ENCODE measurements at regions not wholly inside any gene's neighbourhood (a gene's known extent, or its start where the extent isn't known, plus 50 kb on each side); places are given as distances from the start of the nearest gene placed in this dataset.

DNA sequence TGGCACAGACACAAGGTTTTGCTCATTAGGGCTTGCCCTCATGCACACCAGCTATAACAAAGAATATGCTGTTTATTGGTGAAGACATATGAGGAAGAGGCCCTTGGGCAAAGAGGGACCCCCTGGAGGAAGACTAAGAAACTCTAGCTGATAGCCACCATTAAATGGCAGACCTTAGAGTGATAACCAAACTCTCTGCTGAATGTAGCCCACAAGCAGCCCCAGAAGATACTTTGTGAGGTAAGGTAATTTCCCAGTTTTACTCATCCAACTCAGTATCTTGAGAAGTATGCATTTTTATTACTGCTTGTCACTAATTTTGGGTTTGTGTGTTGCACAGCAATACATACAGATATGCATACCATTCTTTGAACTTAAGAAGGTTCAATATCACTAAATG lies 563.3 kb downstream of the DOK5 start:
- no peak overlapping the region for H4K5ac ChIP-seq (ENCODE audit: insufficient read length, low read depth, low read length)
- H3K56ac ChIP-seq (ENCODE audit: insufficient read length, low read depth, low read length), result no peak overlapping the region
- H3K4ac ChIP-seq (ENCODE audit: low read depth, low read length), result no peak overlapping the region
- no peak overlapping the region for H4K8ac ChIP-seq (replicated peaks; ENCODE audit: insufficient read length, low read depth, low read length)
- H3K9me3 ChIP-seq (ENCODE audit: control insufficient read depth, low read depth, low read length), result no peaks in the 10 kb centered on the region
- no peak overlapping the region for H3T11ph ChIP-seq (ENCODE audit: low read length)
- no peaks in the 10 kb centered on the region for H3K79me1 ChIP-seq (ENCODE audit: insufficient read depth, low read depth, low read length, poor library complexity, severe bottlenecking)
- Mint-ChIP-seq H3K36me3 (ENCODE audit: insufficient read depth in 1 of 3, low read depth in 3 of 3) (no peaks in the 10 kb centered on the region), H3K27me3 (ENCODE audit: low read depth) (peaks cover 4% of the 10 kb centered on the region), H3K9me3 (peaks cover 2 to 3% of the 10 kb centered on the region in 2 experiments; a peak in 2 of 5 replicates), H3K27ac (no peak overlapping the region), H3K4me3 (no peak overlapping the region), H3K4me1 (no peaks in the 10 kb centered on the region)
- H3K23ac ChIP-seq (ENCODE audit: insufficient read length, low read depth, low read length), result no peak overlapping the region
- no peak overlapping the region for H2BK15ac ChIP-seq (ENCODE audit: low read depth, low read length)
- H3K14ac ChIP-seq (ENCODE audit: insufficient read depth, low read length), result no peak overlapping the region
- H3K27me3 ChIP-seq (ENCODE audit: insufficient read depth, low read length), result no peaks in the 10 kb centered on the region
- H4K20me1 ChIP-seq (ENCODE audit: control insufficient read depth, insufficient read depth, insufficient read length), result no peaks in the 10 kb centered on the region
- H3K9ac ChIP-seq (ENCODE audit: extremely low read depth, insufficient read length, low read length), result no peak overlapping the region
- no peak overlapping the region for H2AK5ac ChIP-seq (ENCODE audit: insufficient read length, low read length)
- DNase-seq, result no peak
- TF ChIP-seq, protein P1, sequence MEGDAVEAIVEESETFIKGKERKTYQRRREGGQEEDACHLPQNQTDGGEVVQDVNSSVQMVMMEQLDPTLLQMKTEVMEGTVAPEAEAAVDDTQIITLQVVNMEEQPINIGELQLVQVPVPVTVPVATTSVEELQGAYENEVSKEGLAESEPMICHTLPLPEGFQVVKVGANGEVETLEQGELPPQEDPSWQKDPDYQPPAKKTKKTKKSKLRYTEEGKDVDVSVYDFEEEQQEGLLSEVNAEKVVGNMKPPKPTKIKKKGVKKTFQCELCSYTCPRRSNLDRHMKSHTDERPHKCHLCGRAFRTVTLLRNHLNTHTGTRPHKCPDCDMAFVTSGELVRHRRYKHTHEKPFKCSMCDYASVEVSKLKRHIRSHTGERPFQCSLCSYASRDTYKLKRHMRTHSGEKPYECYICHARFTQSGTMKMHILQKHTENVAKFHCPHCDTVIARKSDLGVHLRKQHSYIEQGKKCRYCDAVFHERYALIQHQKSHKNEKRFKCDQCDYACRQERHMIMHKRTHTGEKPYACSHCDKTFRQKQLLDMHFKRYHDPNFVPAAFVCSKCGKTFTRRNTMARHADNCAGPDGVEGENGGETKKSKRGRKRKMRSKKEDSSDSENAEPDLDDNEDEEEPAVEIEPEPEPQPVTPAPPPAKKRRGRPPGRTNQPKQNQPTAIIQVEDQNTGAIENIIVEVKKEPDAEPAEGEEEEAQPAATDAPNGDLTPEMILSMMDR (conservative IDR thresholded peaks at IDR 0.05), result no peak
- H2BK120ac ChIP-seq (ENCODE audit: low read depth, low read length, poor library complexity, severe bottlenecking), result no peak overlapping the region
- H3K4me2 ChIP-seq (ENCODE audit: insufficient read depth, insufficient read length, low read length), result no peak overlapping the region
- no peak overlapping the region for H4K91ac ChIP-seq (ENCODE audit: insufficient read length, low read depth, low read length)
- H3K27ac ChIP-seq (ENCODE audit: insufficient read length, low read depth, low read length), result no peak overlapping the region
- no peak overlapping the region for H3K18ac ChIP-seq (ENCODE audit: insufficient read length, low read depth, low read length)
- no peaks in the 10 kb centered on the region for H3K4me1 ChIP-seq (ENCODE audit: insufficient read depth, low read length)
- no peak overlapping the region for H2BK20ac ChIP-seq (ENCODE audit: low read depth, low read length, poor library complexity, severe bottlenecking)
- no peak overlapping the region for H2BK5ac ChIP-seq (ENCODE audit: insufficient read length, low read length)
- no peaks in the 10 kb centered on the region for H3K79me2 ChIP-seq (ENCODE audit: insufficient read depth, low read length)
- H2AFZ ChIP-seq (ENCODE audit: low read length), result no peak overlapping the region
- H3K23me2 ChIP-seq (ENCODE audit: insufficient read length, low read depth, low read length, poor library complexity, severe bottlenecking), result no peaks in the 10 kb centered on the region
- H2BK12ac ChIP-seq (ENCODE audit: insufficient read length, low read depth, low read length), result no peak overlapping the region

All from H9 (cell line).